SK-N-SH (cell line): ENCODE measurements at regions not wholly inside any gene's neighbourhood (a gene's known extent, or its start where the extent isn't known, plus 50 kb on each side); places are given as distances from the start of the nearest gene placed in this dataset.

ENCODE experiments used
- CTCF ChIP-seq: fragments of 200-600 bp; sonication (generic); IDR thresholded peaks from 2 replicates; pipeline ENCODE4 v1.6.1; 2017; ENCODE audit warnings: antibody characterized with exemption, mild to moderate bottlenecking, moderate library complexity
- ELF1 ChIP-seq: IDR thresholded peaks from 2 replicates; pipeline ENCODE4 v1.4.0; 2012
- GABPA ChIP-seq: IDR thresholded peaks from 2 replicates; pipeline ENCODE4 v1.4.0; 2012; ENCODE audit warnings: low read depth, mild to moderate bottlenecking
- MEF2A ChIP-seq: IDR thresholded peaks from 2 replicates; pipeline ENCODE4 v1.4.0; 2012; ENCODE audit warnings: low read depth, borderline replicate concordance
- POLR2AphosphoS5 ChIP-seq: IDR thresholded peaks from 2 replicates; pipeline ENCODE4 v1.6.1; 2012; ENCODE audit warnings: low read depth, low read length
- TAF1 ChIP-seq: IDR thresholded peaks from 2 replicates; pipeline ENCODE4 v1.6.1; 2012; ENCODE audit warnings: low read depth, mild to moderate bottlenecking, low read length, moderate library complexity, borderline replicate concordance

GRCh38 chr10:52977581-52977980 lies 205.0 kb upstream of the MBL2 start:
- TF ChIP-seq TAF1, result no peak
- no peak for TF ChIP-seq CTCF
- TF ChIP-seq MEF2A, result no peak
- no peak for TF ChIP-seq GABPA
- no peak for TF ChIP-seq POLR2AphosphoS5
- TF ChIP-seq ELF1, result no peak
